Uterus (tissue), 2 donors: ENCODE measurements at regions not wholly inside any gene's neighbourhood (a gene's known extent, or its start where the extent isn't known, plus 50 kb on each side); places are given as distances from the start of the nearest gene placed in this dataset.

Source experiments
- POLR2A ChIP-seq, 2 donors: fragments of 450-650 bp; IDR thresholded peaks; one replicate each; pipeline ENCODE4 v1.6.1; 2016; ENCODE audit warnings: antibody characterized with exemption in 2 of 2, mild to moderate bottlenecking in 1 of 2, moderate library complexity in 1 of 2
- TF ChIP-seq, protein P1 (sequence below), 4 experiments: fragments of 200-600 bp in 2 of 4; fragments of 450-650 bp in 2 of 4; sonication (generic) in 2 of 4; IDR thresholded peaks; one replicate each; pipeline ENCODE4 v1.5.1; 2016 to 2019; ENCODE audit warnings: antibody characterized with exemption in 4 of 4, mild to moderate bottlenecking in 2 of 4, moderate library complexity in 1 of 4

DNA sequence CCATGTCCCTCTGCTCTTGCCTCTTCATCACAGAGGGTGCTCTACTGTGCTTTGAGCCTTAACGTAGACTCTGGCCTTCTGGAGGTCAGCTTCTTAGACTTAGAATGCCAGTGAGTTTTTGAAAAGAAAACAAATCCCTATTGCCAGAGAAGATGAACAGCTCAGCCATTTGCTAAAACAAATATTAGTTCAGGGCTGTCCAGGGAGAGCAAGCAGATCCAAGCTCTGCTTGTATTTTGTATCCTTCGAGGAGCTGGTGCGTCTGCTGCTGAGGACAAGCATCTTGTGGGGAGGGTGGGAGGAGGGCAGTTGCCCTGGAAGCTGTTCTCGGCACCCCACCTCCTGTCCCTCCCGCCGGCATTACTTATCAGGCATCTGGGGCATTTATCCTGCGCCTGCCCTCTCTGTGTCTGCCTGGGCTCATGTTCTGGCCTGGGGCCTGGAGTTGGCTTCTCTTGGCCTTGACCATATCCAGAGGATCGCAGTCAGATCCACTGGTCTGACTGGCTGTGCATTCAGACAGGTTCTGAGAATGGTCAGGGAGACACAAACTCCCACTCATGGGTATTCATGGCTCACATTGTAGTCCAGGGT lies 173.1 kb upstream of the NLRP1 start:
- TF ChIP-seq, protein P1, sequence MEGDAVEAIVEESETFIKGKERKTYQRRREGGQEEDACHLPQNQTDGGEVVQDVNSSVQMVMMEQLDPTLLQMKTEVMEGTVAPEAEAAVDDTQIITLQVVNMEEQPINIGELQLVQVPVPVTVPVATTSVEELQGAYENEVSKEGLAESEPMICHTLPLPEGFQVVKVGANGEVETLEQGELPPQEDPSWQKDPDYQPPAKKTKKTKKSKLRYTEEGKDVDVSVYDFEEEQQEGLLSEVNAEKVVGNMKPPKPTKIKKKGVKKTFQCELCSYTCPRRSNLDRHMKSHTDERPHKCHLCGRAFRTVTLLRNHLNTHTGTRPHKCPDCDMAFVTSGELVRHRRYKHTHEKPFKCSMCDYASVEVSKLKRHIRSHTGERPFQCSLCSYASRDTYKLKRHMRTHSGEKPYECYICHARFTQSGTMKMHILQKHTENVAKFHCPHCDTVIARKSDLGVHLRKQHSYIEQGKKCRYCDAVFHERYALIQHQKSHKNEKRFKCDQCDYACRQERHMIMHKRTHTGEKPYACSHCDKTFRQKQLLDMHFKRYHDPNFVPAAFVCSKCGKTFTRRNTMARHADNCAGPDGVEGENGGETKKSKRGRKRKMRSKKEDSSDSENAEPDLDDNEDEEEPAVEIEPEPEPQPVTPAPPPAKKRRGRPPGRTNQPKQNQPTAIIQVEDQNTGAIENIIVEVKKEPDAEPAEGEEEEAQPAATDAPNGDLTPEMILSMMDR (IDR thresholded peaks at IDR 0.05), result no peak
- no peak for TF ChIP-seq POLR2A (IDR thresholded peaks at IDR 0.05)
